Stimulated activated CD8-positive, alpha-beta memory T cell treated with anti-CD3 and anti-CD28 coated beads, Interleukin-12 subunit alpha, Interleukin-12 subunit beta, amount 100 ng/mL, for 4 hours (primary cell): ENCODE measurements at regions not wholly inside any gene's neighbourhood (a gene's known extent, or its start where the extent isn't known, plus 50 kb on each side); places are given as distances from the start of the nearest gene placed in this dataset.

Experiments
- DNase-seq: peaks from one replicate; pipeline ENCODE4 v3.0.0-alpha.2; 2020; ENCODE audit warnings: low read depth

DNA sequence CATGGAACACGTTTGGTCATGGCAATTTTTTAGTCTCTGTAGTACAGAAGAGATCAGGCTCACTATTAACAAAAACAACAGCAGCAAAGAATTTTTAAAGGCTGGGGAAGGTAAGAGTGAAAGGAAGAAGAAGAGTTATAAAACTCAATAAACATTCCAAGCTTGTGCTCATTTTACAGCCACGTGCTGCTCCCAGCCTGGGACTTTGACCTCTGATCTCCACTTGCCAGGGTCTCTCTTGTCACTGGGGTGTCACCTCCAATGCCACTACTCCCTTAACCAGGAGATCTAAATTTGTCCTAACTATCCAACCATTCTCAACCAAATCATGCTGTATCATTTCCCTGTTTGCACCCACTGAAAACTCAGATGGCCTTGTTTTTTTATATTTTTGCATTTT is 605.1 kb downstream of the VRK1 start:
- no peak for DNase-seq

DNA sequence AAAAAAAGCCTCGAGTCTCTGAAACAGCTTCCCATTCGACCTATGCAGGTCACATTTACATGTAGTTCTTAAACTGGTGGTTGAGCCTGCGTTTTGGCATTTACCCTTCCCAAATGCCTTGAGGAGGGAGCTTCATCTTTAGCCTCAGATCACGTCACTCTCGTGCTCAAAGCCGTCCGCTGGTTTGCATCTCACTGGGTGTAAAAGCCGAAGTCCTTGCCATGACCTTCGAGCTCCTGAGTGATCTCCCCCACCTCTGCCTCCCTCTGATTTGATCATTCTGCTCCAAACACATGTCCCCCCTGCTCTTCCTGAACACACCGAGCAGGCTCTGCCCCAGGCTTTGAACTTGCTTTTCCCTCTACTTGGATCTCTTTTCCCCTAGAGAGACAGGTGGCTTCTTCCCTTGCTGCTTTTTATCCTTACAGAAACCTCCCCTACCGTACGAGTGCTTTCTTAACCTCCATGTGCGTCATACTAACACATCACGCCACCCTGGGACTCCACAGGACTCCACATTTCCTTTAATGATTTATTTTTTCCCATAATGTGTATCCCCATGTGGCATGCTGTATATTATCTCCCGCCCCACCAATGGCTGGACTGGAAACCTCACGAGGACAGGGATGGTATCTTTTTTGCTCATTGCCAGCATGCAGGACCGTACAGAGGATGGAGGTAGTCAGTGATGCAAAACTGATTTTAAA is 610.7 kb downstream of the VRK1 start:
- DNase-seq = no peak

DNA sequence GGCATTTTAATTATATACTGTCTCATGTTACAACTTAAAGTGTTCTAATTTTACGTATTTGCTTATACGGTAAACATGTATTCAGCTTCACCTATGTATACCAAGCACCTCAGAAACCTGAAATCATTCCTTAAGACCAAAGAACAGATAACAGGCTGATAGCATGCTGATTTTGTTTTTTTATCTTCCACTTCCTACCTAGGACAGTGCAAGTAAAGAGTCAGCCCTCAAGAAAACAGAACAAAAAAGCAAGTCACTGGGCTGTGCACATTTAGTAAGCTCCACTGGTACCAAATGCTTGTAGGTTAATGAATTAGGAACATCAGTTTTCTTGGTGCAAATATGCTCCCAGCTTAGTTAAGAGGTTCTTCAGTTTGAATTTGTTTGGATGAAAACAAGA is 611.3 kb downstream of the VRK1 start:
- no peak for DNase-seq

DNA sequence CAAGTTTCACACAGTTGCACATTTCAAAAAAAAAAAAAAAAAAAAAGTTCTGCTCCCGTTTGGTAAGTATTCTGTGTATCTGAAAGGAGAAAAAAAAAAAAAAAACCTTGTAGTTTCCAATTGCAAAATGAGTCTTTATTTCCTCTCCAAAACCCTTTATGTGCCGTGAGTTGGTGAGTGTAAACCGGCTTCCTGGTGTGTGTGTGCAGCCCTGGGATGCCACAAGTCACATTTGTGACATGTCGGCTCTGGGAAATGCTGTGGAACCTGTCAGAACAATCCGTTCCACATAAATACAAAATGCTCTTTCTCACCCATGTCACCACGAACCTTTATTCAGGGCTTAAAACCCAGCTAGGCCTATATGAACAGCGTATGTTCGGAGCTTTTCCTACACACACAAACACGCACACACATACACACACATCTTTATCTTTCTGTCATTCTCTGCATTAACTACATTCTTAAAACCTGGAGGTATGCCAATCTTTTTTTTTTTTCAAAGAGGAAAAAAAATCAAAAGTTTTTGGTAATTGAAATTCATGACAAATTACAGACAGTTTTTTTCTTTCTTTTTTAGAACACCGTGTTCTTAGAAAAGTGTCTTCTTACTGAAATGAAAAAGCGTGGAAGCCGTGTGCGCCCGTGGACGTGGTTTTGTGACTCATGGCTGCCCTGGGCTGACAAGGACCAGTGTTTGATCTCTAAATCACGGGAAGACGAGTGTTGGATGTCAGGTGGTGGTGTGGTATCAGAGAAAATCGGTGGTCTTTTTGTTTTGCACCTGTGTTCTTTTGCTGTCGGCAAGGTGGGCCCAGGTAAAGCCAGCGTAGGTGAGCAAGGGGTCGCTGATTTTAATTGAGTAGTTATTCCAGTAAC is 612.0 kb downstream of the VRK1 start:
- no peak for DNase-seq

DNA sequence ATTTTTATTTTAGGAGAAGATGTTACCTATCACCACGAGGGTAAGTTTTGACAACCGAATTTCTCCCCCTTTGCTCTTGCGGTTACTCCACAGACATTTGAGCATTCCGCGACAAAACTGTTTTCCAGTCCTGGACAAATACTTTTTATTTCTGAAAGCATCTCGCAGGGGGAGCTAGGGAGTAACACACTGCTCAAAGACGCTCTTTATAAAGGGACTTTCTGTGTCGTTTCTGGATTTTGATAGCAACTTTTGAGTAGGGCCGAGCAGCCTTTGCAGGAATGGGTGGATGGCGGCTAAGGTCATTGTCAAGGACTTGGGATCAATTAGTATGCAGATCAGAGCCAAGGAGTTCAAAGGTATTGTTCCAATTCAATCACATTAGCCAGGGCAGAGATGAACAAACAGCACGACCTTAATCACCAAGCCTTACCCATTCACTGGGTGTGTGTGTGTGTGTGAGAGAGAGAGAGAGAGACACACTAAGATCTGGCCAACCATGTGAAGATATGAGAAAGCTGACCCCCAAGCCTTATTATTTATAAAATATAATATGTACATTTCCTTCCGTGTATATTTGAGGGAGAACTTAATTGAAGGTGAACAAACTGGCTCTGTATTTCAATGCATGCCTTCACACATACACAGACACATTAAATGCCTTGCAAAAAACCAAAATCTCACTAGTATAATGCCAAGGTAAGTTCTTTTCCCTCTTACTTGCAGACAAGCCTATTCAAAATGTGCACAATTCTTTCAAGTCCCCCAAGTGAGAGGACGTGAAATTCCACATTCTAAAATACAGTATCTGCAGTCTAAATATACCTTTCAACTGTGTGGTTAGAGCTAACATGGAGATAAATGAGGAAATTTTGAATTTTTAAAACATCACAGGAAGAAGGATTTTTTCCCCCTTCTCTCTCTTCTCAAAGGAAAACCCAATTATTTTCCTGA is 613.8 kb downstream of the VRK1 start:
- no peak for DNase-seq

DNA sequence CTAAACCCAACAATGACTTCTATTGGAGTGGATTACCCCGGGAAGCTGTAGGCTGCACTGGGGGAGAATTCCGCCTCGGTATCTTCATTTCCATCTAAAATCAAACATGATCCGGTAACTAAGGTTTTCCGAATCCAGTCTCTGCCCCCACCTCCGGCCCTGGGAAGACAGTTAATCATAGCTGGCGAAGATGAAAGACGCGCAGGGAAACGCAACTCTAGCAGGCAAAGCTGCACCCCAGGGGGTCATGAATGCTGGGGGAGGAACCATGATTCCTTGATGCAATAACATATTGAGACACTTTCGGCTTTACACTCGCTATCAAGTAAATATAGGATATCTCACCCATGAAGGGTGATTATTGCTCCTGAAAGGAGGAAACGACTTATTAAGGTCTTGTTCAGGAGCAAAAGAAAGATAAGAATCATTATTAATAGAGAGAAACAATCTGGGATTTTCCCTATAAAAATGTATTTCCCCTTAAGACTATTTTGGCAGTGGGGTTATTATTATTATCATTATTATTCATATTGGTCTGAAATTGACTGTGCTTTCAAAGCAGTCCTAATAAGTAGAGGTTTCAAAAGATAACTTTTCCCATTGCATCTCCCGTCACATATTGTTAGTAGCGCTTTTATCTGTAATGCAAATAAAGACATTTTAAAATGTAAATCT is 614.9 kb downstream of the VRK1 start:
- DNase-seq = no peak

DNA sequence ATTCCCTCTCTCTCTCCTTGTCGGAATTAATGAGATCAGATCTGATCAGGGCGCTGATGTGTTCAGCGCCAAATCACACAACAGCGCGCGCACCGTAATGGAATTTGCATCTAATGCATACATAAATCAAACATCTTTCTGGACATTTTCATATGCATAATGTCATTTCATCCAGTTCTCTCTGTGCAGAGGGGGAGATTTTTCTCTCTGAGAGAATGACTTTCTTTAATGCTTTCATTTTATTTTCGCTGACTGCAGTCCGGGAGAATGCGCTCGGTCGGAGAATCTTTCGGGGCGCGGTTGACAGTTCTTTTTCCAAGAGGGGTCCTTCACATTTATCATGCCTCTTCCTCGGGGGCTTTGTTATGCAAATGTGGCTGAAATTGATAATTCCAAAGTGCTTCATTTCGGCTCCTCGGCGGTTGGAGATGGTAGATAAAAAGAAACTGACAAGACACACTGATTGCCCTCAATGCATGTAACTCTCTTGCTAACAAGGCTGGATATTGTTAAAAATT is 615.9 kb downstream of the VRK1 start:
- DNase-seq = no peak

DNA sequence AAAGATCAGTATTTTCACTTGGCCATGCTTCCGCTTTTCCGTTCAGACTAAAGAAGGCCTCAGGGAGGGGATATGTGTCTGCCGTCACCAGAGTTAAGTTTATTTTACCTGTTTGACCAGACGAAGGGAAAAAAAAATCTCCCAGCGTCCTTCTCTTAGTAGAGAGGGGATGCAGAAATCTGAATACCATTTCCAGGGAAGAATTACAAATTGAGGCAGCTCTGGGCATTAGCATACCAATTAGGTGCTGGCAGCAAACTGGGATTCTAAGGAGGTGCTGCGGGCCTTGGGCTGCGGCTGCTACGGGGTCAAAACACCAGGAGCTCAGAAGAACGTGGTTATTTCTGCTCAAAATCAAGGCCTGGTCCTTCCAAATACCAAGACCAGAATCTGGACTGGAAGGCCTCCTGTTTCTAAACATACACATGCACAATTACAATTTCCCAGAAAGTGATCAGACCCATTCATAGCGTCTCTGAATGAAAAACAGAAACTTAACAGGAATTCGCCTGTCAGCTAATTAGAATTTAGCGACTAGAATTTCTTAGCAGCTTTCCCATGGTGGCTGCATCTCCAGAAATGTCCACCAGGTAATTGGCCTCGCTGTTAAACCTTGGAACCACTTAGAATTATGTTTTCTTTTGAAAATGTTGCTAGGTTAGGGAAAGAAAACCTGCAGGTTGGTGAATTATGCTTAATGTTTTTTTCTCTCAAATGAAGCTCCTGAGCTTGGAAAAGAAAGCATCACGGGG is 617.0 kb downstream of the VRK1 start:
- no peak for DNase-seq

DNA sequence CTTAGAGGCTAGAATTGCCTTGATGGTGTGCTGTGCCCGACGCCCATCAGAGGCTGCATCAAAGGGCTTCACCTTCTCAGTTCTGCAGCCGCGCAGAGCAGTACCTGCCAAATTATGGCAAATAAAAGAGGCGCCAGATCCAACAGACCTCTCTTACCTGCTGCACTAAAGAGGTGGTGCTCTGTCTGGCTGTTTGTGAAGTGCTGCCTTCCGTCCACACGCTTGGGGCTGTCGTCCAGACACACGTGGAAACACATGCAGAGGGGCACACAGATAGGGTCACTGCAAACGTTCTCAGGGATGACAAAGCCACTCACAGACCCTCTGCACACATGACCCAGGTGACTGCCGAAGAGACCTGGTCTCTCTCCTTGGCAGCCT is 617.5 kb downstream of the VRK1 start:
- no peak for DNase-seq

DNA sequence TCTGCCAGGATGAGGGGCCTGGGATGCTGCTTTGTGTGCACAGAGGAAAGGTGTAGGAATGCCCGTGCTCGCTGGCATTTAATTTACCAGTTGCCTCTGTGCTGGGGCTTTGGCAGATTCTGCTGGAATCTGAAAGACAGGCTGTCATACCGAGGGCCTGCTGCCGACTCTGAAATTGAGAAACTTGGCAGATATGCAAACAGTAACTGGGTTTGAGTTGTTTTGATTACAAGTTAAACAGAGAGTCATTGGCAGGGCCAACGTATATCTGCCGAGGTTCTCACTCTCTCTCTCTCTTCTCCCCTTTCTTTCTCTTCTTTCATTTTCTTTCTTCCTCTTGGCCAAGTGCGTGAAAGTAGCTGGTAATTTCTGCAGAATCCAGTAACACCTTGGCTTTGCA is 618.7 kb downstream of the VRK1 start:
- no peak for DNase-seq

DNA sequence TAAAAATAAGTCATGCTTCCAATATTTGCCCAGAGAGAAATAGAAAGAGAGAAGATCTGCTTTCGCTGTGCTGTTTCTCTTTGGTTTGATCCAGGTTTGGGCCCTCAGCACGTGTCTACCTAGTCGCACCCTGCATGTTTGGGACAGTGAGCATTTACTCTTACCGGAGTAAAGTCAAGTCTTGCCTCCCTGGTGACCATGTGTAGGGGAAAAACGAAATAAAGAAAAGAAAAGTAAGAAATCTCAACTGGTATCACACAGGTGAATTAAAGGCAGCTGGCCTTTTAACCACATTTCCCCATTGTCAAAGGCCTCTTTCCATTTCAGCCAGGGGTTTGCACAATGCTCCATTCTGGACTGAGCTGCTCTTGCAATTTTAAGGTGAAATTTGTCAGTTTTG is 619.4 kb downstream of the VRK1 start:
- DNase-seq = no peak

DNA sequence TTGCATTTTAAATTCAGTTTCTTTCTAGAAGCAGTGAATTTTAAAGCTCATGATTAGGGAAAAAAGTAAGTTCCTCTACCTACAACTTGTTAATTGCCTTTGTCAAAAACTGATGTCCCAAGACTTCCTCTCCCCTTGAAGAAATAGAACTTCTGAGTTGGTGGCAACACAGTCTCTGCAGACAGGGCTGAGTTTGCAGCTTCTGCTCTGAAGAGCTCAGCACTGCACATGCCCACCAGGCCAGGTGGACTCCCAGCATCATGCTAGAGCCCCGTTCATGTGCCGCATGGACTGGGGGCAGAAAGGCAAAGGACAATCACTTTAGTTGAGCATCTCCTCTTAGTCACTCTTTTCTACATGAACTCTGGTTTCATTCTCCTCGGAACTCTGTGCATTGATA is 620.1 kb downstream of the VRK1 start:
- DNase-seq = no peak

DNA sequence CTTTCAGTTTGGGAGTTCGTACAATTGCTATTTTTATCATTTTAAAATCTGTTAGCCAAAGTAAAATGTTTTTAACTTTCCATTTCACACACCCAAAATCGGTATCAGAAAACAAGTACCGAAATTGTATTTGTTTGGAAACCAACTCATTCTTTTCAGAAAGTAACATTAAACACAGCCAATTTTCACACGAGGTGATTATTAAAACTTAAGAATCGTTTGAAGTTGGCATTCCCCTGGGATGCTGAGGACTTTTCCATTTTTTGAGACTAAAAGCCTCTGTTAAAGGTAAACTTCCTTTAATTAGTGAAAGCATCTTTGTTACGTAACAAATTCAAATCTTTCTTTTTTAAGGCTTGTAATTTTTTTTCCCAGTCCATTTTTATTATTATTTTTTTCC is 623.0 kb downstream of the VRK1 start:
- DNase-seq = no peak

DNA sequence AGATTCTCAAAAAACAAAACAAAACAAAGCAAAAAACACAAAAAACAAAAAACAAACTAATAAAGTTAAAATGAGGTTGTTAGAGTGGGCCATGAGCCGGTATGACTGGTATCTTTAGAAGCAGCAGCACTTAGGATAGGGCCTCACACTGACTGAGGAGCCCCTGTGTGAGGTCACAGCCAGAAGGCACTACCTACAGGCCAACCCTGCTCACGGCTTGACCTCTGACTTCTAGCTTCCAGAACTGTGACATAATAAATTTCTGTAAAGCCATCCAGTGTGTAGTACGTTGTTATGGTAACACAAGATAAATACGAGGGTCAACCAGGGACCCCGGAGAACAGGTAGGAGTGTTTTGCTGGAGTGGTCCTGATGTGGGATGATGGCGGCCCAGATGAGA is 629.6 kb downstream of the VRK1 start:
- no peak for DNase-seq

DNA sequence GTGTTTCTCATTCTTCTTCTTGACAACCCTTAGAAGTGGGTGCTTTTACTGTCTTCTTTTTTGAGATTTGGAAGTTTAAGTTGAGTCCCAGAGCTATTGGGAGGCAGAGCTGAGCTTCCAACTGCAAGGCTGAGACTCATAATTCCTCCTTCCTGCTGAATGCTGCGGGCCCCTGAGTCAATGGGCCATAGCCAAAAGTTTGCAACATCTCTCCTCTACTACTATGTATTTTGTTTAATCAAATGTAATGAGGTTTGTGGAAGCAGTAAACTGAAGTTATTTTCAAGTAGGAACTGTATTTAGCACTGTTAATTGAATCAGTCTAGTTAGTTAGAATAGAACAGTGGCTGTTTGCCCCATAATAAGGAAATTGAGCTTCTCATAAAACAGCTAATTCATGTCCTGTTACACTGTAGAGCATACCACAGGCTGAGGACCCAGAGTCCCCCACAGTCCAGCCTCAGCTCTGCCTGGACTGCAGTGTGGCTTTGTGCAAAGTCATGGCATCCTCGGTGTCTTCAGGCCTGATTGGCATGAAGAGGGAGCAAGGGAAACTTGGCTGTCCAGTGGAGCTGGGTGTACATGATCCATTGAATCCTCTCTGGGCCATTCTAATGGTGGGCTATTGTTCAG is 631.7 kb downstream of the VRK1 start:
- DNase-seq = no peak

DNA sequence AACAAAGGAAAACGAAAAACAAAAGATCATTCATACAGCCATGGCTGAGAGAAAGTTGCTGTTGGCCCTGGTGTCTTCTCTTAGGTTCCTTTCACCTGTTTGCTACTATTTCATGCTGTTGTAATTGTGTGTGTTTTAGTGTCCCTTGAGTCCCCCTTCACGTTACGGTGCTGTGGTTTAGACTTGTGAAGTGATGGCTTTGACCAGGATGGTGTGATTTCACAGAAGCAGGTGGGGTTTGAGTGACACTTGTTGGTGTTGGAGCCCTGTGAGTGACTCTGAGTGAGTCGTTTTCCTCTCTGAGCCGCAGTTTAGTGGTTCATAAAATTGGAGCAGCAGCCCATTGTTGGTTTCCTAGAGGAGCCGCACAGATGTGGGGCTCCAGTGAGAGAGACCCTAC is 635.4 kb downstream of the VRK1 start:
- no peak for DNase-seq

DNA sequence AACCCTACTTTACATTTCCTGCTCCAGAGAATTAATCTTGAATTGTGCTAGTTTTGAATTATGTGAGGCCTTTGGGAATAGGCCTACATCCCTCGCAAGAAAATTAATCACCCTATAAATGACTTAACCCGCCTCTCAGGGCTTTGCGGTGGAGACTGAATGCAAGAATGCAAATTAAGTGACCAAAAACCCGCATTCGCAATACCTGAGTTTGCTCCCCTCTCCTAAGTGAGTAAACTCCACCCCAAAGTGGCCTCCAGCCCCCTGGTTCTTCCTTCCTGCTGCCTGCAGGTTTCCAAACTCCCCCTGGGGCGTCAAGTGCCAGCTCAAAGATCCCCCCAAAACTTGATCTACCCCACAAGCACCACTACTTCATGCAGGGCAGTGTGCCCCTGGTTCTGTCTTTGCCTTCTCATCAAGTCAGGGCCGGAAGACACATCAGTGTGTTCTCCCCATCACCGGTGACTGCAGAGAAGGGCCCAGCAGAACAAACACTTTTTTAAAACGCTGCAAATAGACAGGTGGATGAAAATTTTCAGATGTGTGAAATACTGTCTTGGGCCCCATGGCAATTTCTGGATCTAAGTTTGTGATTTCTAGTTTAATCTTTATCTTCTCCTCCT is 644.7 kb downstream of the VRK1 start:
- DNase-seq = no peak

DNA sequence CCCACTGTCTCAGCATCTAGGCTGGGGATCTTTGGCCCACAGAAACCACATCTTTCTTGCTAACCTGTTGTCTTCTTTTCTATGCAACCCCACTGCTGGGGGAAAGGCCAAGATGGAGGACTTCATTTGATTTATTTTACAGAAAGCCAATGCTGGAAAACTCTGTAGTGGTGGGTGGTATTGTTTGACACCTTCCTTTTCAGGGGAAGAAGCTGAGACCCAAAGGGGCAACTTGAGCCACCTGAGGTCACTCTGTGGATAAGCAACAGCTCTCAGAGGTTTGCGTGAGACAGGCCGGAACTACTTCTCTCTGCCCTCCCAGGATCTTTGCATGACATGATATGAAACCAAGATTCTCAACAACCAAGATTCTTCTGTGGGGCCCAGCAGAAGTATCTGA is 645.2 kb downstream of the VRK1 start:
- no peak for DNase-seq

DNA sequence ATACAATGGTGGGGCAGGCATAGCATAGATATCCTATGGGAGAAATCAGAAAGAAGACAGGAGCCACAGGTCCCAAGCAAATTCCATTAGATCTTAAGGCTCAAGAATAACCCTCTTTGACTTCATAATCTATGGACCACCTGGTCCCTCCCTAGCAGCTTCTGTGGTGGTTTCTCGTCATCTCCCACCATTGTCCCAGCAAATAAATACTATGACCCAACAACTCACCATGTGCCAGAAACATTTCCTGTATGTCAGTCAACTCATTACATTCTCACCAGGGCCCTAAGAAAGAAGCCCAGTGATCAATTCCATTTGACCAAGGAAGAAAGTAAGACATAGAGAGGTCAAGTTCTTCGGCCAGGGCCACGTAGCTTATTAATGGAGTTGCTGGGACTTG is 646.2 kb downstream of the VRK1 start:
- no peak for DNase-seq

DNA sequence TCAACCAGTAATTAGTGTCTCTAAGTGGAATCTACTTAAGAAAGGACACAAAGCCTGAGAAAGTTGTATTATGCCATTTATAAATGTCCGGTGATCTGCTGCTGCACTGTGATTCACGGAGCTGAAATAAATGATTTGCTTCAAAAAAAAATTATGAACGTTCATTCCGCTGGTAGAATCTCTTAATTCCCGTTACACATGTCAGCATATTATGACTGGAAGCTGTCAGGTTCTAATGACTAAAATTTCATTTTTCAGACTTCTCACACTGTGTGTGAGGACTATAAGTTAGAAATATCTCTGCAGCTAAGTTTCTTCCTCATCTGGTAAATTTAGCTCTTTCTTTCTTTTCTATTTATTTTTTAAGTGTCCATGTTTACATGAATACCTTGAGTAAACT is 647.1 kb downstream of the VRK1 start:
- DNase-seq = no peak
